ENCODE measurements at regions not wholly inside any gene's neighbourhood (a gene's known extent, or its start where the extent isn't known, plus 50 kb on each side); places are given as distances from the start of the nearest gene placed in this dataset.

DNA sequence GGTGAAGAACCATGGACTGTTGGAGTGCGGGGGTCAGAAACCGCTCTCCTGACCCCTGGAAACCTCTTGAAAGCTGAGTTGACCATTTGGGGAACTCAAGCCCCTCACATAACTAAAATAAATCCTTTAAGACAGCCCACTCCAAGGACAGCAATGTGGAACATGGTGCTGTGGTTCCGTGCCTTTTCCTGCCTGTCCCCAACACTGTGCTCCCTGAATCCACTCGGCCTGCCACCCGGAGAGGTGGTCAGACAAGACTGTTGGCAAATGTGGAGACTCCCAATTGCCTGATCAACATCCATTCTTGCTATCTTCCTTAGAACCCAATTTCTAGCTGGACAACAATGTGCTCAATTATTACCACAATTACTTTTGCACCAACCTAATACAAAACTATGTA lies 286.0 kb downstream of the NPHP4 start:
- TF ChIP-seq POLR2AphosphoS5 (IDR thresholded peaks at IDR 0.05; ENCODE audit: low read depth, low read length) (no peak), TAF1 (IDR thresholded peaks at IDR 0.05; ENCODE audit: borderline replicate concordance, insufficient read depth, low read length) (no peak), SIN3A (IDR thresholded peaks at IDR 0.05; ENCODE audit: borderline replicate concordance, insufficient read depth, low read length) (no peak)
- TF ChIP-seq, protein P1, sequence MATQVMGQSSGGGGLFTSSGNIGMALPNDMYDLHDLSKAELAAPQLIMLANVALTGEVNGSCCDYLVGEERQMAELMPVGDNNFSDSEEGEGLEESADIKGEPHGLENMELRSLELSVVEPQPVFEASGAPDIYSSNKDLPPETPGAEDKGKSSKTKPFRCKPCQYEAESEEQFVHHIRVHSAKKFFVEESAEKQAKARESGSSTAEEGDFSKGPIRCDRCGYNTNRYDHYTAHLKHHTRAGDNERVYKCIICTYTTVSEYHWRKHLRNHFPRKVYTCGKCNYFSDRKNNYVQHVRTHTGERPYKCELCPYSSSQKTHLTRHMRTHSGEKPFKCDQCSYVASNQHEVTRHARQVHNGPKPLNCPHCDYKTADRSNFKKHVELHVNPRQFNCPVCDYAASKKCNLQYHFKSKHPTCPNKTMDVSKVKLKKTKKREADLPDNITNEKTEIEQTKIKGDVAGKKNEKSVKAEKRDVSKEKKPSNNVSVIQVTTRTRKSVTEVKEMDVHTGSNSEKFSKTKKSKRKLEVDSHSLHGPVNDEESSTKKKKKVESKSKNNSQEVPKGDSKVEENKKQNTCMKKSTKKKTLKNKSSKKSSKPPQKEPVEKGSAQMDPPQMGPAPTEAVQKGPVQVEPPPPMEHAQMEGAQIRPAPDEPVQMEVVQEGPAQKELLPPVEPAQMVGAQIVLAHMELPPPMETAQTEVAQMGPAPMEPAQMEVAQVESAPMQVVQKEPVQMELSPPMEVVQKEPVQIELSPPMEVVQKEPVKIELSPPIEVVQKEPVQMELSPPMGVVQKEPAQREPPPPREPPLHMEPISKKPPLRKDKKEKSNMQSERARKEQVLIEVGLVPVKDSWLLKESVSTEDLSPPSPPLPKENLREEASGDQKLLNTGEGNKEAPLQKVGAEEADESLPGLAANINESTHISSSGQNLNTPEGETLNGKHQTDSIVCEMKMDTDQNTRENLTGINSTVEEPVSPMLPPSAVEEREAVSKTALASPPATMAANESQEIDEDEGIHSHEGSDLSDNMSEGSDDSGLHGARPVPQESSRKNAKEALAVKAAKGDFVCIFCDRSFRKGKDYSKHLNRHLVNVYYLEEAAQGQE (IDR thresholded peaks at IDR 0.05; ENCODE audit: insufficient read depth in 1 of 2, low read depth in 2 of 2, low read length in 2 of 2): no peak

All from PFSK-1 (cell line).